Neural progenitor cell (in vitro differentiated cells): ENCODE measurements at regions not wholly inside any gene's neighbourhood (a gene's known extent, or its start where the extent isn't known, plus 50 kb on each side); places are given as distances from the start of the nearest gene placed in this dataset.
A peak's percentile ranks its signal among the peaks of the same experiment; 100 is the strongest.

Experiments used
- DNase-seq: peaks from one replicate; pipeline ENCODE4 v3.0.0-alpha.2; 2016; ENCODE audit warnings: low spot score
- H2AFZ ChIP-seq: fragments of 200-600 bp; sonication (generic); replicated peaks from 2 replicates; pipeline ENCODE4 v1.6.1; 2016; ENCODE audit warnings: antibody characterized with exemption
- H3F3A ChIP-seq: fragments of 200-600 bp; sonication (generic); 2 replicates; pipeline ENCODE4 v1.6.1; 2016; ENCODE audit warnings: antibody characterized with exemption, low read depth
- H3K27ac ChIP-seq: fragments of 200-600 bp; sonication (generic); 2 replicates; pipeline ENCODE4 v1.5.1; 2016; ENCODE audit warnings: mild to moderate bottlenecking
- H3K27me3 ChIP-seq: fragments of 200-600 bp; sonication (generic); 2 replicates; pipeline ENCODE4 v1.6.1; 2016; ENCODE audit warnings: mild to moderate bottlenecking, moderate library complexity
- H3K36me3 ChIP-seq: fragments of 200-600 bp; sonication (generic); 2 replicates; pipeline ENCODE4 v1.5.1; 2016
- H3K4me1 ChIP-seq: fragments of 200-600 bp; sonication (generic); 2 replicates; pipeline ENCODE4 v1.6.1; 2016; ENCODE audit warnings: mixed run types
- H3K4me2 ChIP-seq: fragments of 200-600 bp; sonication (generic); 2 replicates; pipeline ENCODE4 v1.6.1; 2016
- H3K4me3 ChIP-seq: fragments of 200-600 bp; sonication (generic); 2 replicates; pipeline ENCODE4 v1.5.1; 2016
- H3K79me2 ChIP-seq: fragments of 200-600 bp; sonication (generic); 2 replicates; pipeline ENCODE4 v1.6.1; 2016; ENCODE audit warnings: low read depth
- H3K9ac ChIP-seq: fragments of 200-600 bp; sonication (generic); 2 replicates; pipeline ENCODE4 v1.6.1; 2016
- H3K9me3 ChIP-seq: fragments of 200-600 bp; sonication (generic); 2 replicates; pipeline ENCODE4 v1.5.1; 2016; ENCODE audit warnings: low read depth
- H4K20me1 ChIP-seq: fragments of 200-600 bp; sonication (generic); 2 replicates; pipeline ENCODE4 v1.6.1; 2016; ENCODE audit warnings: low read depth
- H3K27ac Mint-ChIP-seq: 3 replicates; pipeline ENCODE4 v1.8.0; 2021; ENCODE audit warnings: mixed read lengths
- H3K27me3 Mint-ChIP-seq: 2 replicates; pipeline ENCODE4 v1.8.0; 2022; ENCODE audit warnings: low read depth, mild to moderate bottlenecking, inconsistent platforms, moderate library complexity, mixed read lengths; ENCODE audit not compliant: insufficient read depth
- H3K36me3 Mint-ChIP-seq: 3 replicates; pipeline ENCODE4 v1.8.0; 2021; ENCODE audit warnings: mixed read lengths
- H3K4me1 Mint-ChIP-seq: 3 replicates; pipeline ENCODE4 v1.8.0; 2021; ENCODE audit warnings: mixed read lengths
- H3K4me3 Mint-ChIP-seq: 3 replicates; pipeline ENCODE4 v1.8.0; 2021; ENCODE audit warnings: mild to moderate bottlenecking, moderate library complexity, mixed read lengths
- H3K9me3 Mint-ChIP-seq: 3 replicates; pipeline ENCODE4 v1.8.0; 2020; ENCODE audit warnings: mixed read lengths
- EZH2 ChIP-seq: fragments of 200-600 bp; sonication (generic); IDR thresholded peaks from 2 replicates; pipeline ENCODE4 v1.6.1; 2017; ENCODE audit warnings: antibody characterized with exemption, mild to moderate bottlenecking, moderate library complexity
- EZH2phosphoT487 ChIP-seq: fragments of 200-600 bp; sonication (generic); IDR thresholded peaks from 2 replicates; pipeline ENCODE4 v1.6.1; 2017; ENCODE audit warnings: antibody characterized with exemption
- TF ChIP-seq, protein P1 (sequence below): fragments of 200-600 bp; sonication (generic); IDR thresholded peaks from 2 replicates; pipeline ENCODE4 v1.5.1; 2017; ENCODE audit warnings: antibody characterized with exemption, mild to moderate bottlenecking

DNA sequence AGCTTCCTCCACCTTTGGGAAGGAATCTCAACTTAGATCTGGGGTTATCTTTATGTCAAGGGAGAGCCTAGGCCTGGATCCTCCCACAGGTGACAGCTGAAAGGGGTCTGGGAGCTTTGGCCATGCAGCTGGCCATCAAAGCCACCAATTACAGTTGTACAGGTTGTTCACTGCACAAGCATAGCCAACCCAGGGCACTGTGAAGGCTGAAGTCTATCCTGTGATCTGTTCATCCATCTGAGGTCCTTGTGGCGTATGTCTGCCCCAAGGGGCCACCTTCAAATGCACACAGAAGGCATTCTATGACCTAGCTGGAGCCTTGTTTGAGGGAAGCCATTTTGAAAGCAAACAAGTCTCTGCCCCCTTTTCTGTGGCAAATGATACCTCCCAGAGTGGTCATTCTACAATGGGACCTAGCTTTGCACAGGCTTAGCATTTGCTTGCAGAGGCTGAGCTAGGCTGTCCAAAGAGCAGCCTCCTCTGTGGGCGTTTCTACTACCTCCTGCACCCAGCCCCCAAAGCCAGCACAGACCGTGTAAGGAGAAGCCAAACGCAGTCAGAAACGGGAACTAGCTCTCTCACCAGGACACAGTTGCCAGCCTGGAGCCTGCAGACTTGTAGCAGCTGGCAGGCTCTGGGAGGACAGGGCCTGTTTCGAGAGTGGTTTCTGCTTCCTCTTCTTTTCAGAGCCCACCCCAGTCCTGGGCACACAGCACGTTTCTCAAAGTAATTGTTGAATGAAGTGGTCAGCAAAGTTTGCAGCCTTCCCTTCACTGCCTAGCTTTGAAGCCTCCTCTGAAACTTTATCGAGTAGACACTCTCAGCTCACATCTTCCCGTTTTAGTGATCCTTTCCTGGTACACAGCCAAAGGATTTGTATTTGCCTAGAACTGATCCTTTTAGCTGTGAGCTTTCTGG, 157.3 kb upstream of the SMAD3 start:
- no peaks in the 10 kb centered on the region for H3K79me2 ChIP-seq
- H3K4me3 ChIP-seq: no peak overlapping the region
- peaks cover 1% of the 10 kb centered on the region for H3K27me3 Mint-ChIP-seq
- peaks cover 8% of the 10 kb centered on the region for H3F3A ChIP-seq
- no peaks in the 10 kb centered on the region for H4K20me1 ChIP-seq
- H3K27me3 ChIP-seq: no peaks in the 10 kb centered on the region
- H3K4me1 Mint-ChIP-seq: peaks cover 41% of the 10 kb centered on the region
- no peak overlapping the region for H3K4me3 Mint-ChIP-seq
- peak overlapping the region; percentile 48 for H2AFZ ChIP-seq
- peaks cover 19% of the 10 kb centered on the region for H3K4me1 ChIP-seq
- no peak for DNase-seq
- no peak overlapping the region for H3K4me2 ChIP-seq
- no peak overlapping the region for H3K9ac ChIP-seq
- H3K27ac ChIP-seq: no peak overlapping the region
- TF ChIP-seq, protein P1, sequence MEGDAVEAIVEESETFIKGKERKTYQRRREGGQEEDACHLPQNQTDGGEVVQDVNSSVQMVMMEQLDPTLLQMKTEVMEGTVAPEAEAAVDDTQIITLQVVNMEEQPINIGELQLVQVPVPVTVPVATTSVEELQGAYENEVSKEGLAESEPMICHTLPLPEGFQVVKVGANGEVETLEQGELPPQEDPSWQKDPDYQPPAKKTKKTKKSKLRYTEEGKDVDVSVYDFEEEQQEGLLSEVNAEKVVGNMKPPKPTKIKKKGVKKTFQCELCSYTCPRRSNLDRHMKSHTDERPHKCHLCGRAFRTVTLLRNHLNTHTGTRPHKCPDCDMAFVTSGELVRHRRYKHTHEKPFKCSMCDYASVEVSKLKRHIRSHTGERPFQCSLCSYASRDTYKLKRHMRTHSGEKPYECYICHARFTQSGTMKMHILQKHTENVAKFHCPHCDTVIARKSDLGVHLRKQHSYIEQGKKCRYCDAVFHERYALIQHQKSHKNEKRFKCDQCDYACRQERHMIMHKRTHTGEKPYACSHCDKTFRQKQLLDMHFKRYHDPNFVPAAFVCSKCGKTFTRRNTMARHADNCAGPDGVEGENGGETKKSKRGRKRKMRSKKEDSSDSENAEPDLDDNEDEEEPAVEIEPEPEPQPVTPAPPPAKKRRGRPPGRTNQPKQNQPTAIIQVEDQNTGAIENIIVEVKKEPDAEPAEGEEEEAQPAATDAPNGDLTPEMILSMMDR: no peak
- TF ChIP-seq EZH2phosphoT487: no peak
- TF ChIP-seq EZH2: no peak
- no peak overlapping the region for H3K27ac Mint-ChIP-seq
- H3K9me3 ChIP-seq: no peaks in the 10 kb centered on the region
- no peaks in the 10 kb centered on the region for H3K36me3 ChIP-seq
- peaks cover 4% of the 10 kb centered on the region for H3K9me3 Mint-ChIP-seq
- H3K36me3 Mint-ChIP-seq: no peaks in the 10 kb centered on the region

DNA sequence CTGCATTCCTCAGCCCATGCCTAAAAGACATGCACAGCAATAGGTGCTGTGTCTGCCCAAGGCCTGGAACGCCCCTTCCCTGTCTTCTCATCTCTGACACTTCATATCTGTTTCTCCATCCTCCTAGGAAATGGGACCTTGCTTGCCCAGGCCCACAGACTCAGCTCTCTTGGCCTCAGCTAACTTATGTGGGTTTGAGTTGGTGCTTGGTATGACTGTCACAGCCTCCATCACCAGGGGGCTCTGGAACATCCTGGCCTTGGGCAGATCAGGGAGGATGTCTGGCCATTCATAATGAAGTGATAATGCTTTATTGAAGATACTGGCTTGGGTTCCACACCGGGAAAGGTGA, 156.7 kb upstream of the SMAD3 start:
- no peaks in the 10 kb centered on the region for H3K9me3 ChIP-seq
- TF ChIP-seq, protein P1: no peak
- TF ChIP-seq EZH2phosphoT487: no peak
- TF ChIP-seq EZH2: no peak
- H2AFZ ChIP-seq: peak overlapping the region; percentile 48
- H3K27ac ChIP-seq: no peak overlapping the region
- peaks cover 3% of the 10 kb centered on the region for H3K9me3 Mint-ChIP-seq
- no peaks in the 10 kb centered on the region for H3K27me3 Mint-ChIP-seq
- no peak overlapping the region for H3K4me3 Mint-ChIP-seq
- peaks cover 8% of the 10 kb centered on the region for H3F3A ChIP-seq
- H3K4me2 ChIP-seq: no peak overlapping the region
- H3K27ac Mint-ChIP-seq: no peak overlapping the region
- no peak overlapping the region for H3K9ac ChIP-seq
- H4K20me1 ChIP-seq: no peaks in the 10 kb centered on the region
- H3K79me2 ChIP-seq: no peaks in the 10 kb centered on the region
- H3K4me1 Mint-ChIP-seq: peaks cover 40% of the 10 kb centered on the region
- H3K36me3 ChIP-seq: no peaks in the 10 kb centered on the region
- H3K4me3 ChIP-seq: no peak overlapping the region
- no peak for DNase-seq
- peaks cover 19% of the 10 kb centered on the region for H3K4me1 ChIP-seq
- no peaks in the 10 kb centered on the region for H3K36me3 Mint-ChIP-seq
- no peaks in the 10 kb centered on the region for H3K27me3 ChIP-seq

DNA sequence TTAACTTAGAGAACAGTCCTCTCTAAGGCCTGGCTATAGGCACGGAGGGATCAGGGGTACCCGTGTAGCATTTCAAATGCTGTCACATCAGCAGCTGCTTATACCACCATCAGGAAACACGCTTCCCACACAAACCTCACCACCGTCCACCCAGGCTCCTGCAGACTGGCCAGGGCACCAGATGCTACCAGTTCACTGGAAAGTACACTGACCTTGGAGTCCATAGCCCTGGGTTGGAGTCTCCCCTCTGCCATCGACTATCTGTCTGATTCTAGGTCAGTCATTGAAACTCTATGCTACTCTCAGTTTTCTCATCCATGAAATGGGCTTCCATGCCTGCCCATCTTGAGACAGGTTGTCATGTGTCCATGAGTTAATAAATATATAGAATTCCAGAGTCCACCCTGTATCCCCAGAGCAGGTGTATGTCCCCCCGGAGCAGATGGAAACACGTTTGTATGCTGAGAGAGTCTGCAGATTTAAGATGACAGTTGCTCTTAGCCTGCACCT, 156.0 kb upstream of the SMAD3 start:
- no peak for DNase-seq
- Mint-ChIP-seq H3K36me3 (no peaks in the 10 kb centered on the region), H3K4me3 (no peak overlapping the region), H3K27me3 (no peaks in the 10 kb centered on the region), H3K4me1 (peaks cover 38% of the 10 kb centered on the region), H3K27ac (no peak overlapping the region), H3K9me3 (peaks cover 3% of the 10 kb centered on the region)
- no peak overlapping the region for H3K4me3 ChIP-seq
- H3K27ac ChIP-seq: no peak overlapping the region
- H3K79me2 ChIP-seq: no peaks in the 10 kb centered on the region
- no peak overlapping the region for H2AFZ ChIP-seq
- H3K9ac ChIP-seq: no peak overlapping the region
- no peak overlapping the region for H3K4me2 ChIP-seq
- H4K20me1 ChIP-seq: no peaks in the 10 kb centered on the region
- H3F3A ChIP-seq: peaks cover under 1% of the 10 kb centered on the region
- TF ChIP-seq EZH2: no peak
- TF ChIP-seq, protein P1: no peak
- TF ChIP-seq EZH2phosphoT487: no peak
- H3K27me3 ChIP-seq: no peaks in the 10 kb centered on the region
- peaks cover 13% of the 10 kb centered on the region for H3K4me1 ChIP-seq
- no peaks in the 10 kb centered on the region for H3K36me3 ChIP-seq
- no peaks in the 10 kb centered on the region for H3K9me3 ChIP-seq
